GM23248 (cell line): ENCODE measurements at regions not wholly inside any gene's neighbourhood (a gene's known extent, or its start where the extent isn't known, plus 50 kb on each side); places are given as distances from the start of the nearest gene placed in this dataset.

Source experiments
- EZH2 ChIP-seq: fragments of 200-600 bp; sonication (generic); IDR thresholded peaks from 2 replicates; pipeline ENCODE4 v1.6.1; 2018; ENCODE audit warnings: antibody characterized with exemption, mild to moderate bottlenecking; ENCODE audit not compliant: insufficient read depth, poor library complexity, severe bottlenecking
- EZH2phosphoT487 ChIP-seq: fragments of 200-600 bp; sonication (generic); IDR thresholded peaks from 2 replicates; pipeline ENCODE4 v1.6.1; 2018; ENCODE audit warnings: antibody characterized with exemption, moderate library complexity, mild to moderate bottlenecking, low read depth; ENCODE audit not compliant: insufficient read depth

DNA sequence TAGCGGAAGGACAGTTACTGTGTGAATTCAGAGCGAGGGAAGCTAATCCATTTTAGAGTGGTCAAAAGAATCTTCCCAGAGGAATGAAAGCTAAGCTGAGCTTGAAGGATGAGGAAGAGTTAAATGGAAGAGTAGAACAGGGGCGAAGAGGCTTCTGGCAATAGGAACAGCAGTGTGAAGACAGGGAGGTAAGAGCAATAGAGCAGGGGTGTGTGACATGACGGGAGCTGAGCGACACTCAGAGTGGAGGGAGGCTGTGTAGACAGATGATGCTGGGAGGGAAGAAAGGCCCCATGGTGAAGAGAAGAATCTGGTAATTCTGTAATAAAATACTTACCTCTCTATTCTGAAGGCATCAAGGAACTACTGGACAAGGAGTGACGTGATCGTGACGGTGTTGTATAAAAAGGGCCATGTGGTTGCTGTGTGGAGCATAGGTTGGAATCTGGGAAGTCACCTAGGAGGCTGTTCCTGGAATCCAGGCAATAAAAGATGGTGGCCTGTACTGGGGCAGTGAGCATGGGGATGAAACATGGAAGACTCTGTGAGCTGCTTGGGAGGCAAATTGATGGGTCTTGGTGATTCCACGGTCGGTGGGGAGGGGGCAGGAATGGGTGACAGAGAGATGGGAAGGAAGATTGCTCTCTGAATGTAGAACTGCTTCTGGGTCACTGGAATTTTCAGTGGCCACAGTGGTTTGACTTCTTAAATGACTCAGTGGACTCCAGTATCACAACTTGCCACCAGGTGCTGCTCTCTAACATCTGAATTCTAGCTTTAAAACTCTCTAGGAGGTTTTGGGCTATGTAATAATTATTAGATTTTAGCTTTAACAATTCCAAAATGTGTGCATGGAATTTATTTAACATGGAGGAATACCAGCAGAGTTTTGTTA is 164.1 kb downstream of the ATP23 start:
- TF ChIP-seq EZH2: no peak
- no peak for TF ChIP-seq EZH2phosphoT487
